MCF 10A (cell line): ENCODE measurements at regions not wholly inside any gene's neighbourhood (a gene's known extent, or its start where the extent isn't known, plus 50 kb on each side); places are given as distances from the start of the nearest gene placed in this dataset.

Experiments used
- BruUV-seq: library from RNA; stranded (reverse); fragments of 400-500 nt; replicated peaks from 2 replicates; lab custom pipeline; 2021; lab: Mats Ljungman, UMichigan
- CTCF ChIA-PET: fragments of 300-600 bp; sonication (Branson Sonifier 250); formaldehyde crosslinking; extraction: SDS; loops from one replicate; lab custom pipeline; 2021; ENCODE audit warnings: antibody characterized with exemption, inconsistent platforms; lab: Yijun Ruan, JAX
- POLR2A ChIA-PET: fragments of 300-600, 350-650 bp; sonication (Branson Sonifier 250); formaldehyde crosslinking; extraction: SDS; loops from one replicate; lab custom pipeline; 2020; ENCODE audit warnings: antibody characterized with exemption, inconsistent platforms; lab: Yijun Ruan, JAX
- DNase-seq: peaks from one replicate; pipeline ENCODE4 v3.0.0-alpha.2; 2018; ENCODE audit not compliant: unreplicated experiment
- H3K27ac Mint-ChIP-seq: one replicate; pipeline ENCODE4 v1.8.0; 2022; ENCODE audit warnings: mild to moderate bottlenecking, low read depth, mixed read lengths; ENCODE audit not compliant: unreplicated experiment
- H3K27me3 Mint-ChIP-seq: one replicate; pipeline ENCODE4 v1.8.0; 2022; ENCODE audit warnings: mixed read lengths; ENCODE audit not compliant: insufficient read depth, unreplicated experiment
- H3K36me3 Mint-ChIP-seq: one replicate; pipeline ENCODE4 v1.8.0; 2022; ENCODE audit warnings: mild to moderate bottlenecking, moderate library complexity, mixed read lengths; ENCODE audit not compliant: insufficient read depth, unreplicated experiment
- H3K4me1 Mint-ChIP-seq: one replicate; pipeline ENCODE4 v1.8.0; 2022; ENCODE audit warnings: mixed read lengths; ENCODE audit not compliant: insufficient read depth, unreplicated experiment
- H3K4me3 Mint-ChIP-seq: one replicate; pipeline ENCODE4 v1.8.0; 2022; ENCODE audit warnings: mild to moderate bottlenecking, moderate library complexity, mixed read lengths; ENCODE audit not compliant: unreplicated experiment
- H3K9me3 Mint-ChIP-seq: one replicate; pipeline ENCODE4 v1.8.0; 2022; ENCODE audit warnings: mixed read lengths; ENCODE audit not compliant: unreplicated experiment
- CTCF ChIP-seq: fragments of 200-600 bp; IDR thresholded peaks from one replicate; pipeline ENCODE4 v1.8.0; 2022; ENCODE audit warnings: antibody characterized with exemption, mild to moderate bottlenecking; ENCODE audit not compliant: unreplicated experiment
- intact Hi-C: fragments of 100-400 bp; cut with micrococcal nuclease; formaldehyde crosslinking; loops from 2 replicates; pipeline ENCODE4 v1.14.1; 2022

DNA sequence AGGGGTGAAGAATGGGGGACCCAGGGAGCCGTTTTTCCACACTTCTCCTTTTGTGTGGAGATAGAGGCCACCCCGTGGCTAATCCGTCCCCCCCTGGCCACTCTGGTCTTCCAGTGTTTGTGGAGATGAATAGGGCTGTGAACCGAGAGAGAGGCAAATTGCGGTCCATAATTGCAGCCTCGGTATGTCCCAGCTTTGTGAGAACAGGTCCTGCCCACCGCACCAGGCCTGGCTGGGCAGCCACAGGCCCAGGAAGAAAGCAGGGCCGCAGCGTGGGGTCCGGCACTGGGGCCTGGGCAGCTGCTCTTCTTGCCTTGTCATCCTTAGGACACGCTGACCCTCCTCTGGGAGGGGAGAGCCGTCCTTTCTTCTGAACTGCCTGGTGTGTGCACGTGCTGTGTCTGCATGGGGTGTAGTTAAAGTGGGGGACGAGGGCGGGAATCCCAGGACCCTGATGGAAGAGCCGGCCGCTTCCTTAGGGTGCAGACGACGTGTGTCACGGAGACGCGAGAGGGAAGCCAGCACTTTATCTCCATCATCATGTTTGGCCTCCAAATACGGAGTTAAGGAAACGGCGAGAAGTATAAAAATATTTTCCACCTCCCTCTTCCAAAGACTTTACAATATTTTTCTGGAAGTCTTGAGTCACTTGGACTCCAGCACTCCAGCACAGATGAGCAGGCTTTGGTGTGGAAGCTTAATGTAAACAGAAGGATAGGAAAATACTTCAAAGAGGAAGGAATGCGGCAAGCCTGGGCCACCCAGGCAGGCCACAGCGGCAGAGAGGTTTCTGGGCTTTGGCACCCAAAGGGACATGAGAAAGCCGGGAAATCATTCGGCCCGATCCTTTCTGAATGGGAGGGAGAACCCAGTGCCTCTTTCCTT lies 1248.4 kb downstream of the BRD1 start:
- CTCF ChIA-PET = no interaction called here
- H3K27ac Mint-ChIP-seq = no peak overlapping the region

GRCh38 chr22:48578138-48579042 lies 1249.3 kb downstream of the BRD1 start:
- Mint-ChIP-seq H3K27me3 (no peaks in the 10 kb centered on the region), H3K27ac (no peak overlapping the region), H3K4me1 (no peaks in the 10 kb centered on the region), H3K4me3 (no peak overlapping the region), H3K36me3 (no peaks in the 10 kb centered on the region), H3K9me3 (peaks cover 7% of the 10 kb centered on the region)
- TF ChIP-seq CTCF = no peak
- BruUV-seq = no TSS peak
- intact Hi-C loops = no loop called here
- ChIA-PET POLR2A (no interaction called here), CTCF (no interaction called here)
- DNase-seq = no peak

More for the DNA sequence above, 1248.4 kb downstream of the BRD1 start:
- Mint-ChIP-seq H3K36me3 (no peaks in the 10 kb centered on the region), H3K4me3 (no peak overlapping the region), H3K4me1 (no peaks in the 10 kb centered on the region), H3K9me3 (peaks cover 7% of the 10 kb centered on the region), H3K27me3 (no peaks in the 10 kb centered on the region)
- POLR2A ChIA-PET = no interaction called here
- intact Hi-C loops = no loop called here
- BruUV-seq = no TSS peak
- DNase-seq = no peak
- TF ChIP-seq CTCF = no peak

GRCh38 chr22:48577691-48578090 lies 1250.0 kb downstream of the BRD1 start:
- no peaks in the 10 kb centered on the region for H3K4me1 Mint-ChIP-seq
- no peak for TF ChIP-seq CTCF
- ChIA-PET POLR2A (no interaction called here), CTCF (no interaction called here)
- no peaks in the 10 kb centered on the region for H3K36me3 Mint-ChIP-seq
- H3K27ac Mint-ChIP-seq = no peak overlapping the region
- H3K4me3 Mint-ChIP-seq = no peak overlapping the region
- intact Hi-C loops = no loop called here
- peaks cover 7% of the 10 kb centered on the region for H3K9me3 Mint-ChIP-seq
- no peak for DNase-seq
- no TSS peak for BruUV-seq
- H3K27me3 Mint-ChIP-seq = no peaks in the 10 kb centered on the region
